GM12878 (cell line): ENCODE measurements at regions not wholly inside any gene's neighbourhood (a gene's known extent, or its start where the extent isn't known, plus 50 kb on each side); places are given as distances from the start of the nearest gene placed in this dataset.

Experiments
- ATAC-seq: fragments of 200-7000 bp; cut with Tn5 transposase; 3 replicates; pipeline ENCODE4 v1.9.1; 2020; ENCODE audit warnings: mild to moderate bottlenecking, moderate library complexity
- BruUV-seq: library from RNA; stranded (reverse); fragments of 400-500 nt; replicated peaks from 2 replicates; lab custom pipeline; 2021; lab: Mats Ljungman, UMichigan
- CTCF ChIA-PET: fragments of 300-600 bp; sonication (Branson Sonifier 250); formaldehyde crosslinking; extraction: SDS; loops from one replicate; lab custom pipeline; 2021; ENCODE audit warnings: inconsistent platforms; lab: Yijun Ruan, JAX
- POLR2A ChIA-PET: fragments of 350-600 bp; formaldehyde crosslinking; extraction: SDS; loops from one replicate; lab custom pipeline; 2021; ENCODE audit warnings: inconsistent platforms; lab: Charles Lee
- RAD21 ChIA-PET: fragments of 300-600 bp; sonication (Branson Sonifier 250); formaldehyde crosslinking; loops from one replicate; lab custom pipeline; 2023; ENCODE audit warnings: antibody characterized with exemption; ENCODE audit not compliant: unreplicated experiment; lab: Charles Lee
- SMC1A ChIA-PET: fragments of 300-600 bp; sonication (Branson Sonifier 250); formaldehyde crosslinking; loops from one replicate; lab custom pipeline; 2023; ENCODE audit not compliant: unreplicated experiment, uncharacterized antibody; lab: Charles Lee
- DNase-seq: peaks from one replicate; pipeline ENCODE4 v3.0.0-alpha.2; 2011; ENCODE audit warnings: low read depth, low spot score
- FAIRE-seq: peaks from 3 replicates; lab custom pipeline; 2011; peaks lifted over from hg19 to GRCh38; lab: Jason Lieb, UNC
- H2AFZ ChIP-seq: 2 replicates; pipeline ENCODE4 v1.6.0; 2011; ENCODE audit warnings: low read depth, low read length, control low read depth; ENCODE audit not compliant: control insufficient read depth
- H3K27ac ChIP-seq: 2 replicates; pipeline ENCODE4 v1.5.1; 2011; ENCODE audit warnings: control low read depth; ENCODE audit not compliant: control insufficient read depth, insufficient read depth
- H3K27me3 ChIP-seq, 2 experiments: replicated peaks in 1 of 2; 2 replicates each; pipeline versions ENCODE4 v1.6.0 to v1.6.1; 2011; ENCODE audit warnings: low read length in 1 of 2; ENCODE audit not compliant: control insufficient read depth in 2 of 2, insufficient read depth in 2 of 2
- H3K36me3 ChIP-seq, 2 experiments: 2 replicates each; pipeline ENCODE4 v1.5.1; 2011; ENCODE audit warnings: low read length in 1 of 2; ENCODE audit not compliant: control insufficient read depth in 2 of 2, insufficient read depth in 2 of 2
- H3K4me1 ChIP-seq: 2 replicates; pipeline ENCODE4 v1.6.1; 2011; ENCODE audit warnings: mild to moderate bottlenecking, low read length, moderate library complexity, mixed read lengths; ENCODE audit not compliant: control insufficient read depth, insufficient read depth
- H3K4me2 ChIP-seq: 2 replicates; pipeline ENCODE4 v1.6.0; 2011; ENCODE audit warnings: control low read depth; ENCODE audit not compliant: control insufficient read depth, insufficient read depth
- H3K4me3 ChIP-seq: fragments of 200-600 bp; sonication (generic); 2 replicates; pipeline ENCODE4 v1.5.1; 2016
- H3K79me2 ChIP-seq: 2 replicates; pipeline ENCODE4 v1.6.0; 2011; ENCODE audit warnings: low read length; ENCODE audit not compliant: control insufficient read depth, insufficient read depth
- H3K9ac ChIP-seq: 2 replicates; pipeline ENCODE4 v1.8.0; 2011; ENCODE audit warnings: low read length, control low read depth, mixed read lengths; ENCODE audit not compliant: control insufficient read depth, insufficient read depth
- H3K9me3 ChIP-seq: replicated peaks from 3 replicates; pipeline ENCODE4 v1.5.1; 2011; ENCODE audit warnings: mild to moderate bottlenecking, low read length; ENCODE audit not compliant: control insufficient read depth, insufficient read depth
- H4K20me1 ChIP-seq: 2 replicates; pipeline ENCODE4 v1.6.0; 2011; ENCODE audit not compliant: control insufficient read depth, insufficient read depth
- ATF3 ChIP-seq: IDR thresholded peaks from 2 replicates; pipeline ENCODE4 v1.6.1; 2011; ENCODE audit warnings: low read depth, mild to moderate bottlenecking, low read length, moderate library complexity, borderline replicate concordance; ENCODE audit errors: extremely low read depth
- ESRRA ChIP-seq: IDR thresholded peaks from 2 replicates; pipeline ENCODE4 v1.6.1; 2012; ENCODE audit warnings: mild to moderate bottlenecking, low read length, improper control_type of control experiment
- ETV6 ChIP-seq, 2 experiments: fragments of 450-650 bp in 1 of 2; IDR thresholded peaks in 1 of 2; conservative IDR thresholded peaks in 1 of 2; 2 replicates each; pipeline ENCODE4 v1.6.1; 2014; ENCODE audit warnings: antibody characterized with exemption in 1 of 2, borderline replicate concordance in 1 of 2, low read depth in 1 of 2, mild to moderate bottlenecking in 1 of 2, moderate library complexity in 1 of 2
- HDAC6 ChIP-seq: fragments of 200-600 bp; sonication (generic); IDR thresholded peaks from one replicate; pipeline ENCODE4 v1.8.0; 2017; ENCODE audit warnings: antibody characterized with exemption; ENCODE audit not compliant: unreplicated experiment
- HDGF ChIP-seq: fragments of 450-650 bp; IDR thresholded peaks from 2 replicates; pipeline ENCODE4 v1.6.1; 2016; ENCODE audit warnings: antibody characterized with exemption
- NFYB ChIP-seq: IDR thresholded peaks from 2 replicates; pipeline ENCODE4 v1.6.1; 2011; ENCODE audit warnings: low read depth, mild to moderate bottlenecking, low read length, improper control_type of control experiment, moderate library complexity; ENCODE audit not compliant: insufficient read depth
- SUPT20H ChIP-seq: IDR thresholded peaks from 2 replicates; pipeline ENCODE4 v1.6.1; 2011; ENCODE audit warnings: low read depth, mild to moderate bottlenecking, low read length, moderate library complexity, borderline replicate concordance; ENCODE audit not compliant: control insufficient read depth
- ZBED1 ChIP-seq: IDR thresholded peaks from 2 replicates; pipeline ENCODE4 v1.6.1; 2016; ENCODE audit warnings: borderline replicate concordance
- ZNF217 ChIP-seq: fragments of 450-650 bp; IDR thresholded peaks from 2 replicates; pipeline ENCODE4 v1.6.1; 2017; ENCODE audit warnings: antibody characterized with exemption, mild to moderate bottlenecking
- ZNF274 ChIP-seq: IDR thresholded peaks from one replicate; pipeline ENCODE4 v1.8.0; 2011; ENCODE audit not compliant: insufficient read length, insufficient read depth
- WGBS: methylation state at CpG from one replicate; pipeline ENCODE4 v1.1.6; 2016; ENCODE audit warnings: low lambda C conversion rate; ENCODE audit not compliant: insufficient replicate concordance, insufficient coverage; ENCODE audit errors: missing lambda C conversion rate; 5-methylcytosine and 5-hydroxymethylcytosine counted together
- in situ Hi-C: fragments of 300-500 bp; cut with MboI; formaldehyde crosslinking; loops from 9 replicates; pipeline ENCODE4 v1.14.3; 2018; ENCODE audit warnings: mixed read lengths
- intact Hi-C: fragments of 100-400 bp; cut with micrococcal nuclease; formaldehyde crosslinking; loops from one replicate; pipeline ENCODE4 v1.14.2; 2022; ENCODE audit not compliant: unreplicated experiment
- TF ChIP-seq, protein P1 (sequence below): fragments of 450-650 bp; IDR thresholded peaks from 2 replicates; pipeline ENCODE4 v1.6.1; 2017; ENCODE audit warnings: mild to moderate bottlenecking, moderate library complexity
- TF ChIP-seq, protein P2 (sequence below): IDR thresholded peaks from 2 replicates; pipeline ENCODE4 v1.6.1; 2012; ENCODE audit warnings: low read depth, low read length, improper control_type of control experiment

GRCh38 chr4:12071316-12071715 lies 642.6 kb upstream of the HS3ST1 start (continued):
- TF ChIP-seq HDAC6 = no peak
- no peak for TF ChIP-seq ETV6 (conservative IDR thresholded peaks at IDR 0.05 in 1 of 2, IDR thresholded peaks at IDR 0.05 in 1 of 2; ENCODE audit: borderline replicate concordance in 1 of 2, low read depth in 1 of 2)
- no peak for TF ChIP-seq ZBED1
- TF ChIP-seq, protein P1, sequence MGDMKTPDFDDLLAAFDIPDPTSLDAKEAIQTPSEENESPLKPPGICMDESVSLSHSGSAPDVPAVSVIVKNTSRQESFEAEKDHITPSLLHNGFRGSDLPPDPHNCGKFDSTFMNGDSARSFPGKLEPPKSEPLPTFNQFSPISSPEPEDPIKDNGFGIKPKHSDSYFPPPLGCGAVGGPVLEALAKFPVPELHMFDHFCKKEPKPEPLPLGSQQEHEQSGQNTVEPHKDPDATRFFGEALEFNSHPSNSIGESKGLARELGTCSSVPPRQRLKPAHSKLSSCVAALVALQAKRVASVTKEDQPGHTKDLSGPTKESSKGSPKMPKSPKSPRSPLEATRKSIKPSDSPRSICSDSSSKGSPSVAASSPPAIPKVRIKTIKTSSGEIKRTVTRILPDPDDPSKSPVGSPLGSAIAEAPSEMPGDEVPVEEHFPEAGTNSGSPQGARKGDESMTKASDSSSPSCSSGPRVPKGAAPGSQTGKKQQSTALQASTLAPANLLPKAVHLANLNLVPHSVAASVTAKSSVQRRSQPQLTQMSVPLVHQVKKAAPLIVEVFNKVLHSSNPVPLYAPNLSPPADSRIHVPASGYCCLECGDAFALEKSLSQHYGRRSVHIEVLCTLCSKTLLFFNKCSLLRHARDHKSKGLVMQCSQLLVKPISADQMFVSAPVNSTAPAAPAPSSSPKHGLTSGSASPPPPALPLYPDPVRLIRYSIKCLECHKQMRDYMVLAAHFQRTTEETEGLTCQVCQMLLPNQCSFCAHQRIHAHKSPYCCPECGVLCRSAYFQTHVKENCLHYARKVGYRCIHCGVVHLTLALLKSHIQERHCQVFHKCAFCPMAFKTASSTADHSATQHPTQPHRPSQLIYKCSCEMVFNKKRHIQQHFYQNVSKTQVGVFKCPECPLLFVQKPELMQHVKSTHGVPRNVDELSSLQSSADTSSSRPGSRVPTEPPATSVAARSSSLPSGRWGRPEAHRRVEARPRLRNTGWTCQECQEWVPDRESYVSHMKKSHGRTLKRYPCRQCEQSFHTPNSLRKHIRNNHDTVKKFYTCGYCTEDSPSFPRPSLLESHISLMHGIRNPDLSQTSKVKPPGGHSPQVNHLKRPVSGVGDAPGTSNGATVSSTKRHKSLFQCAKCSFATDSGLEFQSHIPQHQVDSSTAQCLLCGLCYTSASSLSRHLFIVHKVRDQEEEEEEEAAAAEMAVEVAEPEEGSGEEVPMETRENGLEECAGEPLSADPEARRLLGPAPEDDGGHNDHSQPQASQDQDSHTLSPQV = no peak

- ChIA-PET RAD21 (no interaction called here), SMC1A (no interaction called here)
These were observed 625.3 kb upstream of the HS3ST1 start for GRCh38 chr4:12053966-12054365.

More at GRCh38 chr4:12053966-12054365, 625.3 kb upstream of the HS3ST1 start:
- intact Hi-C loops (no loop called here), in situ Hi-C loops (no loop called here)
- Histone ChIP-seq H2AFZ (no peak overlapping the region), H3K9ac (no peak overlapping the region), H3K27me3 (no peaks in the 10 kb centered on the region), H3K27ac (no peak overlapping the region), H3K36me3 (no peaks in the 10 kb centered on the region), H4K20me1 (no peaks in the 10 kb centered on the region), H3K79me2 (no peaks in the 10 kb centered on the region), H3K9me3 (no peaks in the 10 kb centered on the region), H3K4me3 (no peak overlapping the region), H3K4me1 (no peaks in the 10 kb centered on the region), H3K4me2 (no peak overlapping the region)
- 46% methylated on average over 2 of the region's 2 CpGs for WGBS
- ChIA-PET CTCF (no interaction called here), POLR2A (no interaction called here)
- DNase-seq = no peak
- no peak for ATAC-seq
- BruUV-seq = no TSS peak
- TF ChIP-seq ZNF274 = no peak
- TF ChIP-seq, protein P2, sequence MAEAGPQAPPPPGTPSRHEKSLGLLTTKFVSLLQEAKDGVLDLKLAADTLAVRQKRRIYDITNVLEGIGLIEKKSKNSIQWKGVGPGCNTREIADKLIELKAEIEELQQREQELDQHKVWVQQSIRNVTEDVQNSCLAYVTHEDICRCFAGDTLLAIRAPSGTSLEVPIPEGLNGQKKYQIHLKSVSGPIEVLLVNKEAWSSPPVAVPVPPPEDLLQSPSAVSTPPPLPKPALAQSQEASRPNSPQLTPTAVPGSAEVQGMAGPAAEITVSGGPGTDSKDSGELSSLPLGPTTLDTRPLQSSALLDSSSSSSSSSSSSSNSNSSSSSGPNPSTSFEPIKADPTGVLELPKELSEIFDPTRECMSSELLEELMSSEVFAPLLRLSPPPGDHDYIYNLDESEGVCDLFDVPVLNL = no peak
- TF ChIP-seq ZNF217 = no peak
- no peak for TF ChIP-seq ATF3
- no peak for TF ChIP-seq HDGF
- no peak for TF ChIP-seq ESRRA
- TF ChIP-seq SUPT20H = no peak
- TF ChIP-seq NFYB = no peak
- FAIRE-seq = no peak
